GM21423 (cell line): ENCODE measurements at regions not wholly inside any gene's neighbourhood (a gene's known extent, or its start where the extent isn't known, plus 50 kb on each side); places are given as distances from the start of the nearest gene placed in this dataset.

Source experiments
- ATAC-seq: cut with Tn5 transposase; IDR thresholded peaks from one replicate; pipeline ENCODE4 v1.9.1; 2021; ENCODE audit warnings: mild to moderate bottlenecking, moderate library complexity; ENCODE audit not compliant: unreplicated experiment

- no peak for ATAC-seq
Observed at GRCh38 chr12:105912882-105913678, 225.7 kb downstream of the NUAK1 start.

GRCh38 chr12:105915997-105916759 is 222.6 kb downstream of the NUAK1 start:
- no peak for ATAC-seq

- no peak for ATAC-seq
Observed at GRCh38 chr12:105916760-105917039, 222.1 kb downstream of the NUAK1 start.

GRCh38 chr12:105920161-105920684 is 218.5 kb downstream of the NUAK1 start:
- no peak for ATAC-seq

GRCh38 chr12:105921055-105921454 is 217.7 kb downstream of the NUAK1 start:
- no peak for ATAC-seq

GRCh38 chr12:105921872-105922669 is 216.7 kb downstream of the NUAK1 start:
- ATAC-seq: no peak

GRCh38 chr12:105922670-105923102 is 216.1 kb downstream of the NUAK1 start:
- ATAC-seq: no peak

GRCh38 chr12:105924526-105925208 is 214.1 kb downstream of the NUAK1 start:
- ATAC-seq: no peak

- ATAC-seq: no peak
Observed at GRCh38 chr12:105927564-105927963, 211.2 kb downstream of the NUAK1 start.

- ATAC-seq: no peak
Observed at GRCh38 chr12:105928436-105928835, 210.3 kb downstream of the NUAK1 start.

GRCh38 chr12:105929192-105929591 is 209.6 kb downstream of the NUAK1 start:
- no peak for ATAC-seq

- no peak for ATAC-seq
Observed at GRCh38 chr12:105930557-105931503, 207.9 kb downstream of the NUAK1 start.

- ATAC-seq: no peak
Observed at GRCh38 chr12:105931762-105932570, 206.8 kb downstream of the NUAK1 start.

- no peak for ATAC-seq
Observed at GRCh38 chr12:105933671-105934665, 204.8 kb downstream of the NUAK1 start.

- no peak for ATAC-seq
Observed at GRCh38 chr12:105935106-105935505, 203.6 kb downstream of the NUAK1 start.

- ATAC-seq: no peak
Observed at GRCh38 chr12:105935981-105936380, 202.8 kb downstream of the NUAK1 start.

- ATAC-seq: no peak
Observed at GRCh38 chr12:105936496-105936895, 202.3 kb downstream of the NUAK1 start.

- no peak for ATAC-seq
Observed at GRCh38 chr12:105937009-105937408, 201.7 kb downstream of the NUAK1 start.
